GM12878 (cell line): ENCODE measurements at regions not wholly inside any gene's neighbourhood (a gene's known extent, or its start where the extent isn't known, plus 50 kb on each side); places are given as distances from the start of the nearest gene placed in this dataset.

Source experiments
- EP300 ChIP-seq, 2 experiments: fragments of 150-350 bp in 1 of 2; IDR thresholded peaks; 2 replicates each; pipeline ENCODE4 v1.6.1; 2011 to 2012; ENCODE audit warnings: low read depth in 2 of 2, low read length in 2 of 2, borderline replicate concordance in 1 of 2, improper control_type of control experiment in 1 of 2, inconsistent platforms in 1 of 2; ENCODE audit not compliant: control insufficient read depth in 1 of 2
- JUND ChIP-seq: IDR thresholded peaks from 2 replicates; pipeline ENCODE4 v1.6.1; 2012; ENCODE audit warnings: low read depth, mild to moderate bottlenecking, low read length, improper control_type of control experiment, moderate library complexity
- POLR2A ChIP-seq: IDR thresholded peaks from 2 replicates; pipeline ENCODE4 v1.6.1; 2011; ENCODE audit warnings: low read depth, mild to moderate bottlenecking, low read length
- POLR2AphosphoS5 ChIP-seq: IDR thresholded peaks from 2 replicates; pipeline ENCODE4 v1.6.1; 2011; ENCODE audit warnings: mild to moderate bottlenecking, low read length, inconsistent platforms
- RAD21 ChIP-seq: IDR thresholded peaks from 2 replicates; pipeline ENCODE4 v1.6.1; 2011; ENCODE audit warnings: mild to moderate bottlenecking, low read depth, low read length, moderate library complexity; ENCODE audit not compliant: insufficient read depth
- TAF1 ChIP-seq: IDR thresholded peaks from 2 replicates; pipeline ENCODE4 v1.6.1; 2011; ENCODE audit warnings: mild to moderate bottlenecking, low read depth, low read length, borderline replicate concordance
- ZBED1 ChIP-seq: IDR thresholded peaks from 2 replicates; pipeline ENCODE4 v1.6.1; 2016; ENCODE audit warnings: borderline replicate concordance
- TF ChIP-seq, protein P1 (sequence below), 3 experiments: IDR thresholded peaks in 2 of 3; conservative IDR thresholded peaks in 1 of 3; 2 replicates each; pipeline ENCODE4 v1.5.1; 2011; ENCODE audit warnings: low read depth in 3 of 3, low read length in 3 of 3, mild to moderate bottlenecking in 3 of 3, control low read depth in 2 of 3, moderate library complexity in 2 of 3, inconsistent platforms in 1 of 3, mixed read lengths in 1 of 3; ENCODE audit not compliant: control insufficient read depth in 2 of 3, insufficient read depth in 1 of 3; ENCODE audit errors: extremely low read depth in 1 of 3

DNA sequence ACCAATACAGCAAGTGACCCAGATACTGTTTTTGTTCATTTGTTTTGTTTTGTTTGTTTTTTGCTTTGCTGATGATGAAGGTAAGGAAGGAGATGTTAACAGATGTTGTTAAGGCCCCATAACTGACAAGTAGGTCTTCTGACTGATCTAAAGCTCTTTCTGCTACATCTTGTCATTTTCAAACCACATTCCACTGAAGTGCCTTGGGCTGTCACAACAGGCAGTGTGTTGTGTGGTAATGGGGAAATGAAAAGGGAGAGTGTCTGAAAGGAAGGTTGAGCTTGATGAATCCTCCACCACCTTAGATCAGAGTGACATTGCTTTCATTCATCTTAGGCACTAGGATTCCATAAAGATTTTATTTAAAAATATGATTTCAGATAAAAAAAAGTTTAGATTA is 479.4 kb upstream of the SYNCRIP start:
- TF ChIP-seq, protein P1, sequence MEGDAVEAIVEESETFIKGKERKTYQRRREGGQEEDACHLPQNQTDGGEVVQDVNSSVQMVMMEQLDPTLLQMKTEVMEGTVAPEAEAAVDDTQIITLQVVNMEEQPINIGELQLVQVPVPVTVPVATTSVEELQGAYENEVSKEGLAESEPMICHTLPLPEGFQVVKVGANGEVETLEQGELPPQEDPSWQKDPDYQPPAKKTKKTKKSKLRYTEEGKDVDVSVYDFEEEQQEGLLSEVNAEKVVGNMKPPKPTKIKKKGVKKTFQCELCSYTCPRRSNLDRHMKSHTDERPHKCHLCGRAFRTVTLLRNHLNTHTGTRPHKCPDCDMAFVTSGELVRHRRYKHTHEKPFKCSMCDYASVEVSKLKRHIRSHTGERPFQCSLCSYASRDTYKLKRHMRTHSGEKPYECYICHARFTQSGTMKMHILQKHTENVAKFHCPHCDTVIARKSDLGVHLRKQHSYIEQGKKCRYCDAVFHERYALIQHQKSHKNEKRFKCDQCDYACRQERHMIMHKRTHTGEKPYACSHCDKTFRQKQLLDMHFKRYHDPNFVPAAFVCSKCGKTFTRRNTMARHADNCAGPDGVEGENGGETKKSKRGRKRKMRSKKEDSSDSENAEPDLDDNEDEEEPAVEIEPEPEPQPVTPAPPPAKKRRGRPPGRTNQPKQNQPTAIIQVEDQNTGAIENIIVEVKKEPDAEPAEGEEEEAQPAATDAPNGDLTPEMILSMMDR (IDR thresholded peaks at IDR 0.05 in 2 of 3, conservative IDR thresholded peaks at IDR 0.05 in 1 of 3; ENCODE audit: control insufficient read depth in 2 of 3, extremely low read depth in 1 of 3, insufficient read depth in 1 of 3, low read depth in 3 of 3, low read length in 3 of 3): no peak
- TF ChIP-seq JUND (no peak), TAF1 (no peak), EP300 (IDR thresholded peaks at IDR 0.05; ENCODE audit: borderline replicate concordance in 1 of 2, control insufficient read depth in 1 of 2, low read depth in 2 of 2, low read length in 2 of 2) (no peak), POLR2A (no peak), ZBED1 (no peak), POLR2AphosphoS5 (no peak), RAD21 (no peak)
